Keratinocyte (primary cell): ENCODE measurements at regions not wholly inside any gene's neighbourhood (a gene's known extent, or its start where the extent isn't known, plus 50 kb on each side); places are given as distances from the start of the nearest gene placed in this dataset.

Source experiments
- EZH2 ChIP-seq: IDR thresholded peaks from one replicate; pipeline ENCODE4 v1.6.1; 2012; ENCODE audit warnings: inconsistent platforms, mild to moderate bottlenecking, low read length, moderate library complexity
- TF ChIP-seq, protein P1 (sequence below), 3 experiments: IDR thresholded peaks in 1 of 3; conservative IDR thresholded peaks in 1 of 3; optimal IDR thresholded peaks in 1 of 3; 2 replicates in 2 of 3; 3 replicates in 1 of 3; pipeline versions ENCODE3 to v1.5.1; 2011; ENCODE audit warnings: low read length in 3 of 3, mild to moderate bottlenecking in 3 of 3, moderate library complexity in 2 of 3, control low read depth in 1 of 3, inconsistent platforms in 1 of 3; ENCODE audit not compliant: insufficient read depth in 2 of 3; ENCODE audit errors: extremely low read depth in 1 of 3

DNA sequence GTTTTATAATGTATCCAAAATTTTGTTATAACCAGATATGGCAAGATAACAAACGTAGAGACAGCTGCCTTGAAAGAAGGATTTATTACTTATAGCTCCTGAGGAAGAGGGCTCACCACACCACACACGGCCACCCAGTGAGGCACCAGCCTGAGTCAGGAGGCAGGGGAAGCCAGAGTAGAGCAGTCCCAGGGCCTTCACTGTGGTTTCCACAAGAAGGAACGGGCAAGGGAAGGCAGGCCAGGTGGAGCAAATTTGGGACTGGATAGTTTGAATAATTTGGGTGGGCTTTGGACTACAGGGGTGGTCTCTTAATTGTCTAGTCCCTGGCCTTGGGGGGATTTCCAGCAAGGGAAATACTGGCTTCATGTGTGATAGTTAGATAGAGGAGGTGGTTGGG is 72.5 kb downstream of the RRAGC start:
- TF ChIP-seq, protein P1, sequence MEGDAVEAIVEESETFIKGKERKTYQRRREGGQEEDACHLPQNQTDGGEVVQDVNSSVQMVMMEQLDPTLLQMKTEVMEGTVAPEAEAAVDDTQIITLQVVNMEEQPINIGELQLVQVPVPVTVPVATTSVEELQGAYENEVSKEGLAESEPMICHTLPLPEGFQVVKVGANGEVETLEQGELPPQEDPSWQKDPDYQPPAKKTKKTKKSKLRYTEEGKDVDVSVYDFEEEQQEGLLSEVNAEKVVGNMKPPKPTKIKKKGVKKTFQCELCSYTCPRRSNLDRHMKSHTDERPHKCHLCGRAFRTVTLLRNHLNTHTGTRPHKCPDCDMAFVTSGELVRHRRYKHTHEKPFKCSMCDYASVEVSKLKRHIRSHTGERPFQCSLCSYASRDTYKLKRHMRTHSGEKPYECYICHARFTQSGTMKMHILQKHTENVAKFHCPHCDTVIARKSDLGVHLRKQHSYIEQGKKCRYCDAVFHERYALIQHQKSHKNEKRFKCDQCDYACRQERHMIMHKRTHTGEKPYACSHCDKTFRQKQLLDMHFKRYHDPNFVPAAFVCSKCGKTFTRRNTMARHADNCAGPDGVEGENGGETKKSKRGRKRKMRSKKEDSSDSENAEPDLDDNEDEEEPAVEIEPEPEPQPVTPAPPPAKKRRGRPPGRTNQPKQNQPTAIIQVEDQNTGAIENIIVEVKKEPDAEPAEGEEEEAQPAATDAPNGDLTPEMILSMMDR (optimal IDR thresholded peaks at IDR 0.05 in 1 of 3, IDR thresholded peaks at IDR 0.05 in 1 of 3, conservative IDR thresholded peaks at IDR 0.05 in 1 of 3; ENCODE audit: extremely low read depth in 1 of 3, insufficient read depth in 2 of 3, low read length in 3 of 3): no peak
- TF ChIP-seq EZH2: no peak
